GM21423 (cell line): ENCODE measurements at regions not wholly inside any gene's neighbourhood (a gene's known extent, or its start where the extent isn't known, plus 50 kb on each side); places are given as distances from the start of the nearest gene placed in this dataset.
"Not testable (repeated sequence)": the region's sequence is repeated elsewhere in the genome, so short reads cannot be mapped to it uniquely, and the experiment has no call there.

Experiments
- ATAC-seq: cut with Tn5 transposase; IDR thresholded peaks from one replicate; pipeline ENCODE4 v1.9.1; 2021; ENCODE audit warnings: mild to moderate bottlenecking, moderate library complexity; ENCODE audit not compliant: unreplicated experiment

GRCh38 chr4:131810565-131810964 is 1338.5 kb upstream of the PCDH10 start:
- not testable (repeated sequence) for ATAC-seq
